Mononuclear cell (primary cell): ENCODE measurements at regions not wholly inside any gene's neighbourhood (a gene's known extent, or its start where the extent isn't known, plus 50 kb on each side); places are given as distances from the start of the nearest gene placed in this dataset.

Experiments
- H3K27me3 ChIP-seq: 2 replicates; pipeline ENCODE4 v1.6.0; 2011; ENCODE audit warnings: low read length, control low read depth; ENCODE audit not compliant: insufficient read depth
- H3K4me1 ChIP-seq: 2 replicates; pipeline ENCODE4 v1.5.1; 2011; ENCODE audit warnings: mild to moderate bottlenecking, low read length, control low read depth; ENCODE audit not compliant: insufficient read depth
- H3K4me3 ChIP-seq: 2 replicates; pipeline ENCODE4 v1.5.1; 2011; ENCODE audit warnings: mild to moderate bottlenecking, low read length, moderate library complexity
- H3K9me3 ChIP-seq: 2 replicates; pipeline ENCODE4 v1.5.1; 2011; ENCODE audit warnings: low read depth, mild to moderate bottlenecking, control low read depth, low read length

- no peaks in the 10 kb centered on the region for H3K27me3 ChIP-seq
Measured at GRCh38 chr14:22329371-22329770, 259.7 kb downstream of the DAD1 start.

GRCh38 chr14:22325676-22326400 is 263.2 kb downstream of the DAD1 start:
- H3K4me3 ChIP-seq = no peak overlapping the region
- H3K27me3 ChIP-seq = no peaks in the 10 kb centered on the region
- no peaks in the 10 kb centered on the region for H3K4me1 ChIP-seq
- peaks cover 17% of the 10 kb centered on the region for H3K9me3 ChIP-seq

More at GRCh38 chr14:22329371-22329770, 259.7 kb downstream of the DAD1 start:
- peaks cover 17% of the 10 kb centered on the region for H3K9me3 ChIP-seq
- no peaks in the 10 kb centered on the region for H3K4me1 ChIP-seq
- no peak overlapping the region for H3K4me3 ChIP-seq

- no peak overlapping the region for H3K4me3 ChIP-seq
- no peaks in the 10 kb centered on the region for H3K27me3 ChIP-seq
- H3K4me1 ChIP-seq = no peaks in the 10 kb centered on the region
- no peaks in the 10 kb centered on the region for H3K9me3 ChIP-seq
Measured at GRCh38 chr14:22320362-22320750, 268.7 kb downstream of the DAD1 start.

- Histone ChIP-seq H3K4me3 (no peak overlapping the region), H3K4me1 (no peaks in the 10 kb centered on the region), H3K27me3 (no peaks in the 10 kb centered on the region), H3K9me3 (no peaks in the 10 kb centered on the region)
Measured at GRCh38 chr14:22319526-22320361, 269.3 kb downstream of the DAD1 start.

DNA sequence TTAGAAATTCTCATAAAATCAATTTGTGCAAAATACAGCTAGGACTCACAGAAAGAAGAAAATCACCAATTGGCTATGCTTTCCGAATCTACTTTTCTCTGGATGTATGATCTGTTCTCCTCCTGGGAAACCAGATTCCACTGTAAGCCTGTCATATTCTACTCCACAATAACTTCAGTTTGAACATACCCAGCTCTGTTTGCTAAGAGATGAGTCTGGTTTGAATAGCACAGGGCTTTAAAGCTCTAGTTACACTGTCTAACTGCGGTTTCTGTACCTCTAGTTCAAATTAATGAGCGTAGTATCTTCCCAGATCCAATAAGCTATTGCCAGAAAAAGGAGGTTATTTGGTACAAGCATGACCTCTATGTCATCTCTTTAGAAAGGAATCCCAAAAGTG is 270.1 kb downstream of the DAD1 start:
- H3K9me3 ChIP-seq = no peaks in the 10 kb centered on the region
- no peak overlapping the region for H3K4me3 ChIP-seq
- no peaks in the 10 kb centered on the region for H3K4me1 ChIP-seq
- H3K27me3 ChIP-seq = no peaks in the 10 kb centered on the region

GRCh38 chr14:22316473-22316872 is 272.6 kb downstream of the DAD1 start:
- Histone ChIP-seq H3K4me3 (no peak overlapping the region), H3K4me1 (peaks cover 3% of the 10 kb centered on the region)

DNA sequence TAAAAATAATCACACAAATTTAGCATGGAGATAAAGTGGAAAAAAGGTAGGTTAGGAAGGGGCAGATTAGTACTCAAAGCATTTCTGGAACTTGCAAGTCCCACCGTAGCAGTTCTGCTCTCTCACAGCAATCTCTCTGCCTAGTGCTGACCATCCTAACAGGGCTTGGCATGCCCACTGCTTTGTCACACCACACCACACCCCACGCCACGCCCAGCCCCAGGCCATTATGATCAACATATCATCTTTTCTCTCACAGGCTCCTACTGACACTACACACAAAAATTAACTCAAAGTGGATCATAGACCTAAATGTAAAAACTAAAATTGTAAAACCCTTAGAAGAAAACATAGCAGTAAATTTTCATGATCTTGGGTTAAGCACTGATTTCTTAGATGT is 273.7 kb downstream of the DAD1 start:
- H3K4me3 ChIP-seq = no peak overlapping the region
- H3K9me3 ChIP-seq = no peaks in the 10 kb centered on the region
- H3K27me3 ChIP-seq = no peaks in the 10 kb centered on the region
- H3K4me1 ChIP-seq = peaks cover 5% of the 10 kb centered on the region

More at GRCh38 chr14:22316473-22316872, 272.6 kb downstream of the DAD1 start:
- Histone ChIP-seq H3K9me3 (no peaks in the 10 kb centered on the region), H3K27me3 (no peaks in the 10 kb centered on the region)

GRCh38 chr14:22314183-22314820 is 274.7 kb downstream of the DAD1 start:
- H3K4me1 ChIP-seq = peaks cover 5% of the 10 kb centered on the region
- H3K9me3 ChIP-seq = no peaks in the 10 kb centered on the region
- no peak overlapping the region for H3K4me3 ChIP-seq
- no peaks in the 10 kb centered on the region for H3K27me3 ChIP-seq

DNA sequence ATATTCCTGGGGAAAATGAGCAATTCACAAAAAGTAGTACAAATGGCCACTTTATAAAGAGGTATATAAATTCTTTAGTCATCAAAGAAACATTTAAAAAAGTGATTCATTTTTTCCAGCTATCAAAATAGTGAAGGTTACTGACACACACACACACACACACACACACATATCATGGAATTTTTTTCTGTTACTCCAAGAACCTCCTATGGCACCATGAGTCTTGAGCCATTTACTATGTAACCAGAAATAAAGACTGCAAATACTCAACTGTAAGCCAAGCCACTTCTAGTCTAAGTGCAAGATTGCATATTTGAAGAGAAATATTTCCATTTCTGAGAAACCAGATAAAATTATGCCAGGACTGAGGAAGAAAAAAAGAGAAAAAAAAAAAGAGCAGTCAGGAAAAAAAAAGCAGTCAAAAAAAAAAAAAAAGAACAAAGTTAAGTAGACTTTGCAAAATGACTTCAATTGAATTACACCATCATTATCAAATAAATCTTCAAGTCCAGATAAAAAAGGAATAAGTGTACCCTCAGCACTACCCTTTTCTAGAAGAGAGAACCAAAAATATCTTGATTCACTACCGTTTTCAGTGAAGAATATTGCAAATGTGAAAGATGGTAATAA is 275.7 kb downstream of the DAD1 start:
- peaks cover 5% of the 10 kb centered on the region for H3K4me1 ChIP-seq
- H3K27me3 ChIP-seq = no peaks in the 10 kb centered on the region
- no peaks in the 10 kb centered on the region for H3K9me3 ChIP-seq
- no peak overlapping the region for H3K4me3 ChIP-seq

- H3K9me3 ChIP-seq = no peaks in the 10 kb centered on the region
- no peaks in the 10 kb centered on the region for H3K27me3 ChIP-seq
- peaks cover 5% of the 10 kb centered on the region for H3K4me1 ChIP-seq
- no peak overlapping the region for H3K4me3 ChIP-seq
Measured at GRCh38 chr14:22311636-22312035, 277.4 kb downstream of the DAD1 start.

DNA sequence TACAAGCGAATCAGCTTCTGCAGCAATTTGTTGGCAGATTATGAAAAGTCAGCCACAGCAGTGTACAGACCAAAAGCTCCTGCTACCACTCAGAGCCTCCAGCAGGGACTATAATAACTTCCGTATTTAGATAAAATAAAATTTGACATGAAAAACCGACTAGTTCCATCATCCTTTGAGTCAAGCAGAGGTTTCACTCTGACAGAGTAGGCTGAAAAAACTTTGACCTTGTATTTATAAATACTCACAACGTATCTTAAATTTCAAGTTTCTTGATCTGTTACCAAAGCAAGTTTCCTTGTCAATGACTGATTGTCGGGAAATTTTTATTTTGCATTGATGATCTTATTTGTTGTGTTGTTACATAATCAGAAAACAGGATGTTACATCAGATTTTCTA is 283.4 kb downstream of the DAD1 start:
- Histone ChIP-seq H3K9me3 (no peaks in the 10 kb centered on the region), H3K27me3 (no peaks in the 10 kb centered on the region), H3K4me3 (no peak overlapping the region), H3K4me1 (no peaks in the 10 kb centered on the region)

- Histone ChIP-seq H3K27me3 (no peaks in the 10 kb centered on the region), H3K4me3 (no peak overlapping the region), H3K4me1 (no peaks in the 10 kb centered on the region), H3K9me3 (no peaks in the 10 kb centered on the region)
Measured at GRCh38 chr14:22304326-22304725, 284.7 kb downstream of the DAD1 start.

DNA sequence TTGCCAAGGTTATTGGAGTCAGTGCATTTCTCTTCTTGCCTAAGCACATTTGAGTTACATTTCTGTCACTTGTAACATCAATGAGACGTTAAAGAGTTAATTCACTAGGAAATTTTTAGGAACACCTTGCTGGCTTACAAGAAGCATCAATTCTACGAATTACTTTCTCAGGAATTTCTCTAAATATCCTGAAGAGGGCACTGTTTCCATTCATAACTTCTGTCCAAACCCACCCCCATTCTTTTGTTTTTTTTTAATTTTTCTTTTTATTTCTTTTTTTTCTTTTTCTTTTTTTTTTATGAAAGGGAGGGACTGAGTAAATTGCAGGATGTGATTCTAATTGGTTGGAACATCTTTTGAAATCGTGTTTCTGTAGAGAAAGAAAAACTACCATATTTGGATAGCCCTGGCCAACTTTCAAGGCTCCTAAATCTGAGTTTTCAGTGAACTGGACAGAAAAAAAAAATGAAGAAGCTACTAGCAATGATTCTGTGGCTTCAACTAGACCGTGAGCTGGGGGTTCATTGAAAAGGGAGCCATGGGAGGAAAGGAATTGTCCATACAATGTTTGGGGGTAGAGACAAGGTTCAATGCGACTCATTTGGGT is 285.3 kb downstream of the DAD1 start:
- Histone ChIP-seq H3K27me3 (no peaks in the 10 kb centered on the region), H3K9me3 (no peaks in the 10 kb centered on the region), H3K4me1 (no peaks in the 10 kb centered on the region), H3K4me3 (no peak overlapping the region)

- no peaks in the 10 kb centered on the region for H3K9me3 ChIP-seq
Measured at GRCh38 chr14:22300646-22301045, 288.4 kb downstream of the DAD1 start.

More at GRCh38 chr14:22300646-22301045, 288.4 kb downstream of the DAD1 start:
- Histone ChIP-seq H3K27me3 (no peaks in the 10 kb centered on the region), H3K4me1 (no peaks in the 10 kb centered on the region), H3K4me3 (no peak overlapping the region)
